MV-4-11 (cell line): ENCODE measurements at regions not wholly inside any gene's neighbourhood (a gene's known extent, or its start where the extent isn't known, plus 50 kb on each side); places are given as distances from the start of the nearest gene placed in this dataset.

Experiments used
- DNase-seq: peaks from one replicate; lab custom pipeline; 2025; lab: John Stamatoyannopoulos, UW

DNA sequence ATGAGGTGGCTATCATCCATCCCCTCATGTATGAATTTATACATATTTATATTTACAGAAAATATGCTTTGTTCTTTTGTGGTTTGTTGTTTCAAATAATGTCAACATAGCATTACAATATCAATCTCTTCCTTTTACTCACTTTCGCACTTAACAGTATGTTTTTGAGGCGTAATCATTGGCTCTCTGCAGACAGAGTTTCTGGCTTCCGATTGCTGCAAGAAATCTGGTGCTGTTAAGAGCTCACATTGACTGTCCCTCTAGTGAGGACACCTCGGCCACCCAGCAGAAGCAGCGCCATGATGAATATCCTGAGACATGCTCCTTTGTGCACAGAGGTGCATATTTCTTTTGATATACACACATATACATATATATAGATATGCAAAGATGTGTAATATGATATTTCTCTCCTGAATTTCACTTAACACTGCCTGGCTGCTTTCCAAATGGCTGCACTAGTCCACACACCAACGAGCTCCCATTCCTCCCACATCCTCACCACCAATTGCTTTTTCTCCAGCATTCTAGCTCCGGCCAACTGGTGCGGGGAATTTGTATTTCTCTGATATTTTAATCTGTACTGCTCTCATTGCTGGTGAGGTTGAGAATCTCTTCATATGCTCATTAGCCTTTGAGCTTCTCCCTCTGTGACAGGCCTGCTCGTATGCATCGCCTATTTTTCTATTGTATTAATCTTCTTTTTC is 248.4 kb downstream of the SIPA1L2 start:
- no peak for DNase-seq

- DNase-seq, result no peak
Observed at GRCh38 chr1:232380596-232380995, 249.3 kb downstream of the SIPA1L2 start.

DNA sequence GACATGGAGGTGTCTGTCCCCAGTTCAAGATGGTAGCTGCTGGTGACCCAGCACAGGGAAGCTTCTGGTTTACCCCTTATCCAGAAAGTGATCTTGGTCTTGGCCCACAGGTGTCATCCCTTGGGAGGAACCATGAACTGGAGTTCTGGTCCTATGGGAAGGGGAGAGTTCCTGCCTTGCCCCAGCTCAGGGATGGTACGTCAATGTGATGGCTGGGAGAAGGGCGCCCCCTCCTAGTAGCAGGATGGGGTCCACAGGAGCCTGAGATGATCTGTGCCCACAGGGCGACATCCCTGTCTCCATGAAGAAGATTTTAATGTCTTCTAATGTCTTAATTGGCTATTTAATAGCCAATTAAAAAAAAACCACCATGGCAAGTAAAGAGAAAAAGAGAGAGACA is 249.8 kb downstream of the SIPA1L2 start:
- no peak for DNase-seq

- DNase-seq, result no peak
Observed at GRCh38 chr1:232379063-232379434, 250.9 kb downstream of the SIPA1L2 start.

DNA sequence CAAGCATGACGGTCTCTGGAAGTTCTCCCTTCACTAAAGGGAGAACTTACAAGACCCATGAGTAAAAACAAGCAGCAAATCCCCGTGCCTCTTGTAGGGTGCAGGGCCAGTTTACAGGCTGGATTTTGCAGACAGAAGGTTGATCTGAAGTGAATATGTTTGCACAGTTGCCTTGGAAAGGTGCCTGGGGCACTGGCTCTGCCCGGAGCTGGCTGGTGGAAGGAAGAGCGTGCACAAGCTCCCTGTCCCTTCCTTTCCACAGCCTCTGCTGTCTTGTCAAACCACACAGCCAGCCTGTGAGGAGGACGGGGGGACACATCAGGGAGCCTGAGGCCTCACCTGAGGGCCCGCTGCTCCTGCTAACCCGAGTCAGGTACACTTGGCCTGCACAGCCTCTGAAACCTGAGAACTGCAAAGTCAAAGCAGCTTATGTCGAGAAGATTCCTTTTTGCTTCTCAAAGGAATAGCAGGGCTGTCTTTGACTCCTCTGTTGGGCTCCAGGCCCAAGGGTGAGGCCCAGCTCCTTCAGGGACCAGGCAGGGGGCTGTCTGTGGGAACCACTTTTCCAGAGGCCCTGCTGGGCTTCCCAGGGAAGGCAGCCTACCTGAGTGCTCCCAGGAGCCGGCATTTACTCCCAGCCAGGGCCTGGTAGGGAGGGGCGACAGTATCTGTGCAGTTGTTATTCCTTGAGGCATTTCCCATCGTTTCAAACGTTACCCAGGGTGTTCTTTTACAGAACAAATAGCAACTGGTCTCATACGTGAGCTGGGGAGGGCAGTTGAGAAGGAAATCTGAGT is 251.5 kb downstream of the SIPA1L2 start:
- no peak for DNase-seq

GRCh38 chr1:232377494-232377770 is 252.5 kb downstream of the SIPA1L2 start:
- no peak for DNase-seq

GRCh38 chr1:232376632-232377493 is 253.1 kb downstream of the SIPA1L2 start:
- no peak for DNase-seq

- DNase-seq, result no peak
Observed at GRCh38 chr1:232372841-232373440, 257.0 kb downstream of the SIPA1L2 start.

DNA sequence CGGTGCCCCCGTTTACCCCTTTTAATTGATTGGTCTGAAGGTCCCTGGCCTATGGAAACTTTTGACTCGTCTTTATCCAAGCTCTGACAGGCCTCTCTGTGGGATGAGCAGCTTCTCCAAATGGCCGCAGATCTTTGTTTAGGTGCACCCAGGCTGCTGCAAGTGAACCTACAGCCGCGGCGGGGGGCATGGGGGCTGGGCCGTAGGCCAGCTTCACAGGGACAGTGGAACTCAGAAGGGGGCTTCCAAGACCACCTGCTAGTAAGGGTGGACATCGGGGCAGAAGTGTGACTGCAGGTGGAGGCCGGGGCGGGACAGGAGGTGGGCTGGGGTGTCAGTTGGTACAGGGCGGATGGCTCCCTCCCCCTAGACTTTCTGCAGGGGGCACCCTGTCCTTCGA is 257.5 kb downstream of the SIPA1L2 start:
- no peak for DNase-seq

- no peak for DNase-seq
Observed at GRCh38 chr1:232369451-232370296, 260.3 kb downstream of the SIPA1L2 start.

- DNase-seq, result no peak
Observed at GRCh38 chr1:232368821-232369321, 261.1 kb downstream of the SIPA1L2 start.

GRCh38 chr1:232367293-232367692 is 262.6 kb downstream of the SIPA1L2 start:
- DNase-seq, result no peak

GRCh38 chr1:232364654-232365382 is 265.1 kb downstream of the SIPA1L2 start:
- no peak for DNase-seq

DNA sequence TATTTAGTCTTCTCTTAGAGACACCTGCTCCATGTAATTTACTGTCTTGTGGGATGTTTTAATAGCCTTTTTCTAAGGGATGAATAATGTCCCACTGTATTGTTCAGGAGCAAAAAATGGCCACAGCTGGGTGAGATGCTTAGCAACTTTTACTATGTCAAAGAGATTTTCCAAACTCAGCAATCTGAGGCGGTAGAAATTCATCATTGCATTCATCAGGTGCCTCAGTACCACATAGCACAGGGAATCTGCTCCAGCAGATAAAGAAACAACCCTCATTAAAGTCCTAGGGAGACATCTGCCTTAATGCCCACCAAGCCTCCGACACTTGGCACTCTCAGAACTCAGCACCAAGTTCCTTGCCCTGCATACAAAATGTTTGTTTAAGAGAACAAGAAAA is 266.9 kb downstream of the SIPA1L2 start:
- no peak for DNase-seq

GRCh38 chr1:232357416-232357815 is 272.5 kb downstream of the SIPA1L2 start:
- no peak for DNase-seq

GRCh38 chr1:232355162-232356006 is 274.5 kb downstream of the SIPA1L2 start:
- no peak for DNase-seq

- DNase-seq, result no peak
Observed at GRCh38 chr1:232353001-232353400, 276.9 kb downstream of the SIPA1L2 start.

- DNase-seq, result no peak
Observed at GRCh38 chr1:232352366-232352765, 277.6 kb downstream of the SIPA1L2 start.

DNA sequence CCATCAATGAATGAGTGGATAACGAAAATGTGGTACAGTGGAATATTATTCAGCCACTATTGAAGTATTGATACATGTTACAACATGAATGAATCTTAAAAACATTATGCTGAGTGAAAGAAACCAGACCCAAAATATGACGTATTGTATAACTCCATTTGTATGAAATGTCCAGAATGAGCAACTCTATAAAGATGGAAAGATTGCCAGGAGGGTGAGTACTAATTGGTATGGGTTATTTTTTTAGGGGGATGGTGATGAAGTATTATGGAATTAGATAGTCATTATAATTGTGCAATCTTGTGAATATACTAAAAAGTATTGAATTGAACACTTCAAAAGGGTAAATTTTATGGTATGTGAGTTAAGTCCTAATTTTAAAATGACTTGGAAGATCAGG is 278.6 kb downstream of the SIPA1L2 start:
- DNase-seq, result no peak

GRCh38 chr1:232346844-232347243 is 283.1 kb downstream of the SIPA1L2 start:
- no peak for DNase-seq
